LNCaP clone FGC (cell line): ENCODE measurements at regions not wholly inside any gene's neighbourhood (a gene's known extent, or its start where the extent isn't known, plus 50 kb on each side); places are given as distances from the start of the nearest gene placed in this dataset.

Source experiments
- DNase-seq: peaks from one replicate; pipeline ENCODE4 v3.0.0-alpha.2; 2011; ENCODE audit warnings: low read depth
- H3K4me3 ChIP-seq: 2 replicates; pipeline ENCODE4 v1.5.1; 2011; ENCODE audit warnings: mild to moderate bottlenecking, low read depth, low read length, control low read depth
- TF ChIP-seq, protein P1 (sequence below): IDR thresholded peaks from 2 replicates; pipeline ENCODE4 v1.5.1; 2012; ENCODE audit warnings: mild to moderate bottlenecking; ENCODE audit not compliant: control insufficient read depth, insufficient read depth; ENCODE audit errors: extremely low read depth

DNA sequence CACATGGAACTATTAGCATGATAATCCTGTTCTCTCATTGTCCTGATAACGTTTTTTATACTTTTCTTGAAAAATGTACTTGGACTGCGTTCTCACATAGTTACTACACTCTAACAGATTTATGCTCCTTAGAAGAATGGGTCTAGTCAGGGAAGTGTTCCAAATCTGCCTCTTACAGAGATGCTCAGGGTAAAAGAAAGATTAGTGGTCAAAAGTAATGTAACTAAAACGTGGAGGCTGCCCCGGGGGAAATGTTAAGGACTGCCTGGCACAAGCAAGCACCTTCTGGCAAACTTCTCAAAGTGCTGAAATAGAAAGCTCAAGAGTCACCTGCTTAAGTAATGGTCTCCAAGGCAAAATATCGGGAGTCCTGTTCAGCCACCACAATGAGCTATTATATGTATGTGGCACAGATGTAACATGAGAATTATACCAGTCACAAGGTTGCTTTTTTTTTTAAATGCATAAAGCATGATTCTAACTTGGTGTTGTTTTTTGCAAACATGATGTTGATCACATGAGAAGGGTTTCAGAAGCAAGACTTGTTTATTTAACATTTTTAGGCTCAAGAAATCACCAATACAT is 244.5 kb upstream of the JARID2 start:
- no peak for DNase-seq
- H3K4me3 ChIP-seq = no peak overlapping the region
- TF ChIP-seq, protein P1, sequence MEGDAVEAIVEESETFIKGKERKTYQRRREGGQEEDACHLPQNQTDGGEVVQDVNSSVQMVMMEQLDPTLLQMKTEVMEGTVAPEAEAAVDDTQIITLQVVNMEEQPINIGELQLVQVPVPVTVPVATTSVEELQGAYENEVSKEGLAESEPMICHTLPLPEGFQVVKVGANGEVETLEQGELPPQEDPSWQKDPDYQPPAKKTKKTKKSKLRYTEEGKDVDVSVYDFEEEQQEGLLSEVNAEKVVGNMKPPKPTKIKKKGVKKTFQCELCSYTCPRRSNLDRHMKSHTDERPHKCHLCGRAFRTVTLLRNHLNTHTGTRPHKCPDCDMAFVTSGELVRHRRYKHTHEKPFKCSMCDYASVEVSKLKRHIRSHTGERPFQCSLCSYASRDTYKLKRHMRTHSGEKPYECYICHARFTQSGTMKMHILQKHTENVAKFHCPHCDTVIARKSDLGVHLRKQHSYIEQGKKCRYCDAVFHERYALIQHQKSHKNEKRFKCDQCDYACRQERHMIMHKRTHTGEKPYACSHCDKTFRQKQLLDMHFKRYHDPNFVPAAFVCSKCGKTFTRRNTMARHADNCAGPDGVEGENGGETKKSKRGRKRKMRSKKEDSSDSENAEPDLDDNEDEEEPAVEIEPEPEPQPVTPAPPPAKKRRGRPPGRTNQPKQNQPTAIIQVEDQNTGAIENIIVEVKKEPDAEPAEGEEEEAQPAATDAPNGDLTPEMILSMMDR = no peak

DNA sequence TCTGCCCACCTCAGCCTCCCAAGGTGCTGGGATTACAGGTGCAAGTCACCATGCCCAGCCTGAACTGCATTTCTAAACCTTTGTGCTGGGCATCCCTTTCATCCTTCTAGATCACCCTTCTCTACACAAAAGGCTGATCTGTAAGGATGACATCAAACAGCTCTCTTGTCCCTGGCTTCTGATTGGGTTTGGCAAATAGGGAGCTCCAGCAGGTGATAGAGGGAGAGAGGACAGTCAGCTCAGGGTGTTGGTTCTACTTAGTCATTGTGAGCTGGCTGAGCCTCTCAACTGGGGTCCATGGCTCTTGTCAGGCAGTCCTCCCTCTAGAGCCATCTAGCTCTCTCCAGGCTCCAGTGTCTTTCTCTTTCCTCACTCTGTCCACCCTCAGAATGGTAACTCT is 237.6 kb upstream of the JARID2 start:
- DNase-seq = no peak

DNA sequence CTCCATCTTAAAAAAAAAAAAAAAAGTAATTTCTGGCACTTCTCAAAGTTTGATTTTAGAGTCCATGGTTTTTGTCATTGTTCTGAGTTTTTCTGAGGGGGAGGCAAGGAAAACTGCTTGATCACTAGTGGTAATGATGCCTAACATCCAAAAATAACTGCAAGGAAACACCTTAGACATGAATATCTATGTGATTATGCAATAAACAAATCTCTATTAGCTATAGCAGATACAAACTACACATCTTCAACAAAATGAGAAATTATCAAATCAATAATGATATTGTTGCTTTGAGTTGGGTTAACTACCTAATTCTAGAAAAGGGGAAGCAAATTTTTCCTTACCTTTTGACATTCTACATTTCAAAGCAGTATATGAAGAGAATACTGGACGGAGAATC is 230.9 kb upstream of the JARID2 start:
- no peak for DNase-seq
- TF ChIP-seq, protein P1 = no peak

More for the DNA sequence above, 237.6 kb upstream of the JARID2 start:
- TF ChIP-seq, protein P1 = no peak
- no peak overlapping the region for H3K4me3 ChIP-seq

GRCh38 chr6:15016813-15017212 is 229.1 kb upstream of the JARID2 start:
- TF ChIP-seq, protein P1 = no peak
- H3K4me3 ChIP-seq = no peak overlapping the region
- no peak for DNase-seq

More for the DNA sequence above, 230.9 kb upstream of the JARID2 start:
- no peak overlapping the region for H3K4me3 ChIP-seq

GRCh38 chr6:15017261-15017660 is 228.6 kb upstream of the JARID2 start:
- TF ChIP-seq, protein P1 = no peak
- DNase-seq = no peak
- H3K4me3 ChIP-seq = no peak overlapping the region

DNA sequence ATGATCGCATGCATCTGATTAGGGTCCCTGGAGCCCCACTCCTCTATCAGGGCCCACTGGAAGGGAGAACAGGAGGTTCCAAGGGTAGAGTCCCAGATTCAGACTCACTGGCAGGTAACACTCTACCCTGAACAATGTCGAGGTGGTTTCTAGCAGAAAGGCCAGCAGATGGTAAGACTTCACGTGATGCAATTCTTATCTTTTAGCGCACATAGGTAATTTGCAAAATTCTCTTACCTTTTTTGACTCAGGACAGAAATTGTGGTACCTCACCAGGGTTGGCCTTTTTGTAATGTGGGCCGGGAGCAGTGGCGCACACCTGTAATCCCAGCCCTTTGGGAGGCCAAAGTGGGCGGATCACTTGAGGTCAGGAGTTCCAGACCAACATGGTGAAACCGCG is 228.1 kb upstream of the JARID2 start:
- TF ChIP-seq, protein P1 = no peak
- no peak overlapping the region for H3K4me3 ChIP-seq
- DNase-seq = no peak

- H3K4me3 ChIP-seq = no peak overlapping the region
- DNase-seq = no peak
- TF ChIP-seq, protein P1 = no peak
These were observed 225.6 kb upstream of the JARID2 start for GRCh38 chr6:15020119-15020770.
